ENCODE measurements at regions not wholly inside any gene's neighbourhood (a gene's known extent, or its start where the extent isn't known, plus 50 kb on each side); places are given as distances from the start of the nearest gene placed in this dataset.

GRCh38 chr14:44417809-44418208, 89.3 kb downstream of the FSCB start:
- POLR2A ChIA-PET = no interaction called here
- CTCF ChIA-PET = no interaction called here
- DNase-seq (ENCODE audit: low read depth, low spot score) = no peak
- H3K4me3 ChIP-seq (ENCODE audit: low read depth, low read length) = no peak overlapping the region
- TF ChIP-seq, protein P1, sequence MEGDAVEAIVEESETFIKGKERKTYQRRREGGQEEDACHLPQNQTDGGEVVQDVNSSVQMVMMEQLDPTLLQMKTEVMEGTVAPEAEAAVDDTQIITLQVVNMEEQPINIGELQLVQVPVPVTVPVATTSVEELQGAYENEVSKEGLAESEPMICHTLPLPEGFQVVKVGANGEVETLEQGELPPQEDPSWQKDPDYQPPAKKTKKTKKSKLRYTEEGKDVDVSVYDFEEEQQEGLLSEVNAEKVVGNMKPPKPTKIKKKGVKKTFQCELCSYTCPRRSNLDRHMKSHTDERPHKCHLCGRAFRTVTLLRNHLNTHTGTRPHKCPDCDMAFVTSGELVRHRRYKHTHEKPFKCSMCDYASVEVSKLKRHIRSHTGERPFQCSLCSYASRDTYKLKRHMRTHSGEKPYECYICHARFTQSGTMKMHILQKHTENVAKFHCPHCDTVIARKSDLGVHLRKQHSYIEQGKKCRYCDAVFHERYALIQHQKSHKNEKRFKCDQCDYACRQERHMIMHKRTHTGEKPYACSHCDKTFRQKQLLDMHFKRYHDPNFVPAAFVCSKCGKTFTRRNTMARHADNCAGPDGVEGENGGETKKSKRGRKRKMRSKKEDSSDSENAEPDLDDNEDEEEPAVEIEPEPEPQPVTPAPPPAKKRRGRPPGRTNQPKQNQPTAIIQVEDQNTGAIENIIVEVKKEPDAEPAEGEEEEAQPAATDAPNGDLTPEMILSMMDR (IDR thresholded peaks at IDR 0.05; ENCODE audit: insufficient read depth, low read length, missing control alignments) = no peak

DNA sequence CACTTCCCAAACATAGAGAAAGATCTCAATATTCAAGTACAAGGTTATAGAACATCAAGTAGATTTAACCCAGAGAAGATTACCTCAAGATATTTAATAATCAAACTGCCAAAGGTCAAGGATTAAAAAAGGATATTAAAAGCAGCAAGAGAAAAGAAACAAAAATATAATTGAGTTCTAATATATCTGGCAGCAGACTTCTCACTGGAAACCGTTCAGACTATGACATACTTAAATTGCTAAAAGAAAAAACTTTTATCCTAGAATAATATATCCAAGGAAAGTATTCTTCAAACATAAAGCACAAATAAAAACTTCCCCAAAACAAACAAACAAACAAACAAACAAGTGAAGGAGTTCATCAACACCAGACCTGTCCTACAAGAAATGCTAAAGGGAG, 92.4 kb downstream of the FSCB start:
- ChIA-PET POLR2A (no interaction called here), CTCF (no interaction called here)
- TF ChIP-seq, protein P1 (IDR thresholded peaks at IDR 0.05; ENCODE audit: insufficient read depth, low read length, missing control alignments) = no peak
- H3K4me3 ChIP-seq (ENCODE audit: low read depth, low read length) = no peak overlapping the region
- DNase-seq (ENCODE audit: low read depth, low spot score) = no peak

DNA sequence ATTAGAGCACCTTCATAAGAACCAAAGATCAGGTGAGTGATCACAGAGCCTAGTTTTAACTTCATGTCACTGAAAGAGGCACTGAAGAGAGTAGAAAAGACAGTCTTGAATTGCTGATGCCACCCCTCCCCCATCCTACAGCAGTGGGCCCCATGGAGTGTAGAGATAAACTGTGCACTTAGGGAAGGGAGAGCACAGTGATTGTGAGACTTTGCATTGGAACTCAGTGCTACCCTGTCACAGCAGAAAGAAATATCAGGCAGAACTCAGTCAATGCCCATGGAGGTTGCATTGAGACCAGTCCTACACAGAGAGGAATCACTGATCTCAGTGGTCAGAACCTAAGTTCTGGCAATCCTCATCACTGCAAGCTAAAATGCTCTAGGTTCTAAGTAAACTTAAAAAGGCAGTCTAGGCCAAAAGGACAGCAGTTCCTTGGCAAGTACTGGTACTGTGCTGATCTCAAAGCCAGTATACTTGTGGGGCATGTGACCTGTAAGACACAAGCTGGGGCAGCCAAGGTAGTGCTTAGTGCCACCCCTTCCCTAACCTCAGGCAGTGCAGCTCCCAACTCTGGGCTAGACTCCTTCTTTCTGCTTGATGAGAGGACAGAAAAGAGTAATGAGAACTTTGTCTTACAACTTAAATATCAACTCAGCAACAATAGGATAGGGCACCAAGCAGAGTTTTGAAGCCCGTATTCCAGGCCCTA, 94.1 kb downstream of the FSCB start:
- DNase-seq (ENCODE audit: low read depth, low spot score) = no peak
- ChIA-PET POLR2A (no interaction called here), CTCF (no interaction called here)
- TF ChIP-seq, protein P1 (IDR thresholded peaks at IDR 0.05; ENCODE audit: insufficient read depth, low read length, missing control alignments) = no peak
- no peak overlapping the region for H3K4me3 ChIP-seq (ENCODE audit: low read depth, low read length)

GRCh38 chr14:44405011-44405486, 102.0 kb downstream of the FSCB start:
- TF ChIP-seq, protein P1 (IDR thresholded peaks at IDR 0.05; ENCODE audit: insufficient read depth, low read length, missing control alignments) = no peak
- no peak overlapping the region for H3K4me3 ChIP-seq (ENCODE audit: low read depth, low read length)
- ChIA-PET POLR2A (no interaction called here), CTCF (no interaction called here)
- DNase-seq (ENCODE audit: low read depth, low spot score) = no peak

GRCh38 chr14:44404599-44404998, 102.5 kb downstream of the FSCB start:
- no peak overlapping the region for H3K4me3 ChIP-seq (ENCODE audit: low read depth, low read length)
- TF ChIP-seq, protein P1 (IDR thresholded peaks at IDR 0.05; ENCODE audit: insufficient read depth, low read length, missing control alignments) = no peak
- ChIA-PET POLR2A (no interaction called here), CTCF (no interaction called here)
- no peak for DNase-seq (ENCODE audit: low read depth, low spot score)

- H3K4me3 ChIP-seq (ENCODE audit: low read depth, low read length) = no peak overlapping the region
- ChIA-PET CTCF (no interaction called here), POLR2A (no interaction called here)
- TF ChIP-seq, protein P1 (IDR thresholded peaks at IDR 0.05; ENCODE audit: insufficient read depth, low read length, missing control alignments) = no peak
- DNase-seq (ENCODE audit: low read depth, low spot score) = no peak
These were observed 103.0 kb downstream of the FSCB start for GRCh38 chr14:44404036-44404435.
